Stimulated activated effector memory CD8-positive, alpha-beta T cell treated with anti-CD3 and anti-CD28 coated beads, Interleukin-12 subunit alpha, Interleukin-12 subunit beta, amount 100 ng/mL, for 72 hours (primary cell): ENCODE measurements at regions not wholly inside any gene's neighbourhood (a gene's known extent, or its start where the extent isn't known, plus 50 kb on each side); places are given as distances from the start of the nearest gene placed in this dataset.

Experiments
- ATAC-seq: fragments of 150-1000 bp; cut with Tn5 transposase; 2 replicates; pipeline ENCODE4 v1.10.0; 2021
- DNase-seq, 2 donors: peaks; one replicate each; pipeline ENCODE4 v3.0.0; 2021 to 2022; ENCODE audit warnings: low spot score in 2 of 2
- H3K27ac Mint-ChIP-seq: one replicate; pipeline ENCODE4 v1.8.0; 2022; ENCODE audit warnings: mild to moderate bottlenecking, mixed read lengths
- H3K36me3 Mint-ChIP-seq: one replicate; pipeline ENCODE4 v1.8.0; 2022; ENCODE audit warnings: mild to moderate bottlenecking, mixed read lengths
- H3K4me1 Mint-ChIP-seq: one replicate; pipeline ENCODE4 v1.8.0; 2022; ENCODE audit warnings: mixed read lengths
- H3K4me3 Mint-ChIP-seq: one replicate; pipeline ENCODE4 v1.8.0; 2022; ENCODE audit warnings: mild to moderate bottlenecking, mixed read lengths
- H3K9me3 Mint-ChIP-seq: one replicate; pipeline ENCODE4 v1.8.0; 2022; ENCODE audit warnings: mixed read lengths

DNA sequence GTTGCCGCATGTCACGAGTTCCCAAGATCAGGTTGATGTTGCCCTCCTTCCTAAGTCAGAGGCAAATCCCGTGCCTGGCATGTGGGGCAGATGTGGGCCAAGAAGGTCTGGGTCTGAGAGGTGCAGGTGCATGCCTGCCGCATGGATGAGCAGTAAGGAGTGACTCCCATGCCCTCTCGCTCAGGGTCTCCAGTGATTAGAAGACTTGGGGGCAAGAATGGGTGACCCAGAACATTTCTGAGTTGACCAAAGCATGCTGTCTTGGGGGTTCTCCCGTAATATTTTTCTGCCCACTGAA is 120.6 kb upstream of the HDAC4 start:
- no peak for ATAC-seq

GRCh38 chr2:239520811-239521517 is 120.1 kb upstream of the HDAC4 start:
- DNase-seq (no peak), ATAC-seq (no peak)
- Mint-ChIP-seq H3K36me3 (no peaks in the 10 kb centered on the region), H3K4me1 (no peaks in the 10 kb centered on the region), H3K9me3 (no peaks in the 10 kb centered on the region), H3K27ac (no peak overlapping the region), H3K4me3 (no peak overlapping the region)

More for the DNA sequence above, 120.6 kb upstream of the HDAC4 start:
- Mint-ChIP-seq H3K4me1 (no peaks in the 10 kb centered on the region), H3K27ac (no peak overlapping the region), H3K9me3 (no peaks in the 10 kb centered on the region), H3K4me3 (no peak overlapping the region), H3K36me3 (no peaks in the 10 kb centered on the region)
- no peak for DNase-seq

- Mint-ChIP-seq H3K27ac (no peak overlapping the region), H3K4me3 (no peak overlapping the region), H3K9me3 (no peaks in the 10 kb centered on the region), H3K4me1 (no peaks in the 10 kb centered on the region), H3K36me3 (no peaks in the 10 kb centered on the region)
- DNase-seq (no peak), ATAC-seq (no peak)
Observed at GRCh38 chr2:239519921-239520585, 119.2 kb upstream of the HDAC4 start.

- ATAC-seq (no peak), DNase-seq (no peak)
- no peak overlapping the region for H3K27ac Mint-ChIP-seq
- no peaks in the 10 kb centered on the region for H3K9me3 Mint-ChIP-seq
- H3K4me3 Mint-ChIP-seq, result no peak overlapping the region
- H3K36me3 Mint-ChIP-seq, result no peaks in the 10 kb centered on the region
- H3K4me1 Mint-ChIP-seq, result no peaks in the 10 kb centered on the region
Observed at GRCh38 chr2:239519089-239519920, 118.5 kb upstream of the HDAC4 start.

DNA sequence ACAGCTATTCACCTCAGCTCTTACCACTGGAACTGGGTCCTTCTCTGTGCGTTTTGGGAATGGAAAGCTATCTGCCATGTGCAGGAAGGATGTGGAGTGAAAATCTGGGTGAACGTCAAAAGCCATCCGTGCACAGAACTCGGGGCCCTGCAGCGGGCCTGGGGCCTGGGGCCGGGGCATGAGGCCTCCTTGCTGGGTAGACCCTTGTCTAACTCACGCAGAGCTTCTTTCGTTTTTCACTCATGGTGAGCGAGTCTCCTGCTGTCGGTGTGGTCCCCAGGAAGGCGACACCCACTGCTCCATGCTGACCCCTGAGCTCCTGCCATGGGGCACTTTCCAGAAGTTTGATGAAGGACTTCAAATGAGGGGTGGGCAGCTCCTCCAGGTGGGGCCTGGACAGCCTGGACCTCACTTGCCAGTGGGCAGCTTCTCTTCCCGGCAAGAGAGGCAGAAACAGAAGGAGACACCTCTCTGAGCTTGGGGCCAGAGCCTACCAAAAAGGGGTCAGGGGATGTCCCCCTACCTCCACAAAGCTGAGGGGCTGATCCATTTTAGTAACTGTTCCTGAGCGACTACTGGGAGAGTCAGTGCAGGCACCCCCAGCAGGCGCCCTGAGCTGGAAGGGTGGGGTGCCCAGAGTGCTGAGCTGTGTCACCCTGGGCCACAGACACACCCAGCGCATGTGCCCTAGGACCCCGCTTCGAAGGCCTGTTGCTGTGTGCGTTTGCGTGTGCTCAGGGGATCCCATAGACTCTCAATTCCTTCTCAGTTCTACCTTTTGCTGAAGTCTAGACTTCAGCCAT is 117.7 kb upstream of the HDAC4 start:
- Mint-ChIP-seq H3K4me3 (no peak overlapping the region), H3K4me1 (no peaks in the 10 kb centered on the region), H3K9me3 (no peaks in the 10 kb centered on the region), H3K36me3 (no peaks in the 10 kb centered on the region), H3K27ac (no peak overlapping the region)
- ATAC-seq, result no peak
- DNase-seq, result no peak

DNA sequence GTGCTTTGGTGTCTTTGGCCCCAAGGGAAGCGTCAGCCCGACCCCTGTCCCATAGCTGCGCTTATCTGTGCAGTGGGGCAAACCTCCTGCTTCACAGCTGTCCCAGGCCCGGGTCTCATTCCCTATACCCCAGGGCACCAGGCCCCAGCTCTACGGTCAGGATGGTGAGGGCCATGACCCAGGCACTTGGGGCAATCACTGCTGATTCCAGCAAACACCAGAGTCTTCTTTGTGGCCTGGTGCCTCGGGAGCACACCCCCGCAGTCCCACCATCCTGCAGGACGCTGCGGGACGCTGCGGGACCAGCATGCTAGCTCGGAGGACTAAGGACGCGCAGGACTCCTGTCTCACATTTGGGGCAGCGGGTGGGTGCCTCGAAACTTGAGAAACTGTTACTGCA is 116.9 kb upstream of the HDAC4 start:
- no peaks in the 10 kb centered on the region for H3K9me3 Mint-ChIP-seq
- no peak overlapping the region for H3K27ac Mint-ChIP-seq
- no peak for DNase-seq
- no peaks in the 10 kb centered on the region for H3K36me3 Mint-ChIP-seq
- ATAC-seq, result no peak
- peaks cover 5% of the 10 kb centered on the region for H3K4me1 Mint-ChIP-seq
- H3K4me3 Mint-ChIP-seq, result no peak overlapping the region

DNA sequence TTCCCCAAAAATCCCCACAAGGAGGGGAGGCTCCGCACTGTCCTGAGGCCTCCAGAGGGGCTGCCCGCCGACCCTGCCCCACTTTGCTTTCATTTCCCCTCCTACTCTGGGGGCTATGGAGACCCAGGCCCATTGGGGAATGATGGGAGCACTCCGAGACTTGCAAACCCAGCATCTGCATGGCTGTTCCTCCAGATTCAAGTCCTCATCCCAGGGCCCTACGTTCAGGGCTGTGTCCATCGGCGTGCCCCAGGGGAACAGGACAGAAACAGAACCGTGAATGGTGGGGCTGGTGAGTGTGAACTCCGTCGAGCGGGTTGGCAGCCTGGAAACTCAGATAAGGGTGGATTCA is 116.1 kb upstream of the HDAC4 start:
- Mint-ChIP-seq H3K36me3 (no peaks in the 10 kb centered on the region), H3K4me1 (peaks cover 5% of the 10 kb centered on the region), H3K4me3 (no peak overlapping the region), H3K9me3 (no peaks in the 10 kb centered on the region), H3K27ac (no peak overlapping the region)
- DNase-seq, result no peak
- no peak for ATAC-seq

GRCh38 chr2:239516286-239516953 is 115.6 kb upstream of the HDAC4 start:
- Mint-ChIP-seq H3K4me1 (peaks cover 5% of the 10 kb centered on the region), H3K9me3 (no peaks in the 10 kb centered on the region), H3K36me3 (no peaks in the 10 kb centered on the region), H3K4me3 (no peak overlapping the region), H3K27ac (no peak overlapping the region)
- DNase-seq, result no peak
- no peak for ATAC-seq

DNA sequence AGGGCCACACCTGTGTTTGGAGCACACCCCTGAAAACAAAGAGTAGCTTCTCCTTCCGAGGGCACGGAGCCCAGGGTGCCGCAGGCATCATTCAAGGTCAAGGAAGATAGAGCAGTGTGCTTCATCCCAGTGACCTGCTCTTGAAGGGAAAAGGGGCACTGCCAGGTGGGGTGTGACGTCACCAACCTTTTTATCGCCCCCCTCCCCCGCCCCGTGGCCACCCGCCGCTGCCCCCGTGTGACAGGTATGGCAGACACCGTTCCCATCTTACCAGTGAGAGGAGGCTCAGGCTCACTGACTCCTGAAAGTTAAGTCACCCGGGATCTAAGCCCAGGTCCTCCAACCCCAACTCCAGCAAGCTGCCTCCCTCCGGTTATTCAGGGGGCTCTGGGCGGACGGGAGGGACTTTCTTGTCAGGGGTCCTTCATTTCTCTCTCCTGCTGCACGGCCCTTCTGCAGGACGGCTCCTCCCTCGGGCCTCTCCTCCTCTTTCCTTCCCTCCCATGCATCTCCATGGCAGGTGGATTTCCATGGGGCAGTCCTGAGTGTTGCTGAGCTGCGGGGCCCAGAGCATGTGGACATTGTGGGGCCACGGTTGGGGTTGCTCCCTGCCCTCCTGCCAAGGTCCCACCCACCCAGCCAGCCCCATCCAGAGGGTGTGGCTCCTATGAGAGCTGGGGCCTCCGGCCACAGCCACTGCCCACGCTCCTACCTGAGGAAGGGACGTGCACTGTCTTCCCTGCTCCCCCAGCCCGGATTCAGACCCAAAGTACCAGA is 114.1 kb upstream of the HDAC4 start:
- Mint-ChIP-seq H3K9me3 (no peaks in the 10 kb centered on the region), H3K4me1 (peaks cover 5% of the 10 kb centered on the region), H3K4me3 (no peak overlapping the region), H3K36me3 (no peaks in the 10 kb centered on the region), H3K27ac (no peak overlapping the region)
- DNase-seq, result no peak
- ATAC-seq, result no peak

DNA sequence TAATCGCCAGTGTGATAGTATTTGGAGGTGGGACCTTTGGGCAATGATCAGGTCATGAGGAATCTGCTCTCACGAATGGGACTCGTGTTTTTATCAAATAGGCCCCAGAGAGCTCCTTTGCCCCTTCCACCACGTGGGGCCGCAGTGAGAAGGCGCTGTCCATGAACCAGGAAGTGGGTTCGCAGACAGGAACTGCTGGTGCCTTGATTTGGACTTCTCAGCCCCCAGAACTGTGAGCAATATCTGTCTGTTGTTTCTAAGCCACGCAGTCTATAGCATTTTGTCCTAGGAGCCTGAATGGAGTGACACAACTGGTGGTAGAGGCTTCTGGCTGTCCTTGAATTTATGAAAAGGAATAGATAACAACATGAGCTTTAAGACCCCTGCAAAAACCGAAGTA is 111.2 kb upstream of the HDAC4 start:
- Mint-ChIP-seq H3K27ac (no peak overlapping the region), H3K4me3 (no peak overlapping the region), H3K4me1 (peaks cover 11% of the 10 kb centered on the region), H3K9me3 (no peaks in the 10 kb centered on the region), H3K36me3 (no peaks in the 10 kb centered on the region)
- no peak for ATAC-seq
- DNase-seq, result no peak

- Mint-ChIP-seq H3K9me3 (no peaks in the 10 kb centered on the region), H3K27ac (no peak overlapping the region), H3K4me3 (no peak overlapping the region), H3K4me1 (peaks cover 11% of the 10 kb centered on the region), H3K36me3 (no peaks in the 10 kb centered on the region)
- DNase-seq (no peak), ATAC-seq (no peak)
Observed at GRCh38 chr2:239509373-239510143, 108.7 kb upstream of the HDAC4 start.

GRCh38 chr2:239508261-239508660 is 107.4 kb upstream of the HDAC4 start:
- Mint-ChIP-seq H3K4me3 (no peak overlapping the region), H3K9me3 (no peaks in the 10 kb centered on the region), H3K36me3 (no peaks in the 10 kb centered on the region), H3K27ac (no peak overlapping the region), H3K4me1 (peaks cover 9% of the 10 kb centered on the region)
- DNase-seq (no peak), ATAC-seq (no peak)

- Mint-ChIP-seq H3K9me3 (no peaks in the 10 kb centered on the region), H3K4me1 (peaks cover 7% of the 10 kb centered on the region), H3K27ac (no peak overlapping the region), H3K36me3 (no peaks in the 10 kb centered on the region), H3K4me3 (no peak overlapping the region)
- DNase-seq (no peak), ATAC-seq (no peak)
Observed at GRCh38 chr2:239507576-239508258, 106.9 kb upstream of the HDAC4 start.
